Activated CD4-positive, alpha-beta T cell treated with anti-CD3 and anti-CD28 coated beads, Interleukin-2, amount 10 ng/mL, durations not matched to agents 7 days and 5 days (primary cell): ENCODE measurements at regions not wholly inside any gene's neighbourhood (a gene's known extent, or its start where the extent isn't known, plus 50 kb on each side); places are given as distances from the start of the nearest gene placed in this dataset.
"Not testable (repeated sequence)": the region's sequence is repeated elsewhere in the genome, so short reads cannot be mapped to it uniquely, and the experiment has no call there.

Experiments used
- CTCF ChIA-PET: fragments of 350-600 bp; sonication (Branson Sonifier 250); formaldehyde crosslinking; loops from one replicate; lab custom pipeline; 2021; ENCODE audit warnings: antibody characterized with exemption; lab: Charles Lee
- POLR2A ChIA-PET: fragments of 350-600 bp; sonication (Branson Sonifier 250); formaldehyde crosslinking; loops from one replicate; lab custom pipeline; 2021; ENCODE audit warnings: antibody characterized with exemption; lab: Charles Lee
- DNase-seq: peaks from one replicate; pipeline ENCODE4 v3.0.0-alpha.2; 2020
- H3K27ac Mint-ChIP-seq: one replicate; pipeline ENCODE4 v1.8.0; 2021; ENCODE audit warnings: mild to moderate bottlenecking, moderate library complexity, mixed read lengths
- H3K27me3 Mint-ChIP-seq: one replicate; pipeline ENCODE4 v1.8.0; 2021; ENCODE audit warnings: mixed read lengths
- H3K36me3 Mint-ChIP-seq: one replicate; pipeline ENCODE4 v1.8.0; 2021; ENCODE audit warnings: low read depth, mixed read lengths
- H3K4me1 Mint-ChIP-seq: one replicate; pipeline ENCODE4 v1.8.0; 2021; ENCODE audit warnings: mixed read lengths
- H3K4me3 Mint-ChIP-seq: one replicate; pipeline ENCODE4 v1.8.0; 2021; ENCODE audit warnings: mild to moderate bottlenecking, moderate library complexity, mixed read lengths
- H3K9me3 Mint-ChIP-seq: one replicate; pipeline ENCODE4 v1.8.0; 2021; ENCODE audit warnings: mixed read lengths

DNA sequence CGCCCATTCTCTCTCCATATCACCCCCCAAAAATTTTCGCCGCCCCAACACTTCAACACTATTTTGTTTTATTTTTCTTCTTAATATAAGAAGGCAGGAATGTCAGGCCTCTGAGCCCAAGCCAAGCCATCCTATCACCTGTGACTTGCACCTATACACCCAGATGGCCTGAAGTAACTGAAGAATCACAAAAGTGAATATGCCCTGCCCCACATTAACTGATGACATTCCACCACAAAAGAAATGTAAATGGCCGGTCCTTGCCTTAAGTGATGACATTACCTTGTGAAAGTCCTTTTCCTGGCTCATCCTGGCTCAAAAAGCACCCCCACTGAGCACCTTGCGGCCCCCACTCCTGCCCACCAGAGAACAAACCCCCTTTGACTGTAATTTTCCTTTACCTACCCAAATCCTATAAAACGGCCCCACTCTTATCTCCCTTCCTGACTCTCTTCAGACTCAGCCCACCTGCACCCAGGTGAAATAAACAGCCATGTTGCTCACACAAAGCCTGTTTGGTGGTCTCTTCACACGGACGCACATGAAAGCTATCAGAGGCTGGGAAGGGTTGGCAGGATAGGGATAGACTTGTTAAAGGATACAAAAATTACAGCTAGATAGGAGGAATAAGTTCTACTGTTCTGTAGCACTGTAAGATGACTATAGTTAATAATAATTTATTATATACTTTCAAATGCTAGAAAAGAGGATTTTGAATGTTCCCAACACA, 130.9 kb upstream of the PALMD start:
- H3K36me3 Mint-ChIP-seq, H3K27me3 Mint-ChIP-seq, POLR2A ChIA-PET, H3K9me3 Mint-ChIP-seq, H3K4me1 Mint-ChIP-seq, H3K4me3 Mint-ChIP-seq, CTCF ChIA-PET, H3K27ac Mint-ChIP-seq, DNase-seq: not testable (repeated sequence)

- no peaks in the 10 kb centered on the region for H3K27me3 Mint-ChIP-seq
Observed at GRCh38 chr1:99516141-99516540, 129.8 kb upstream of the PALMD start.

GRCh38 chr1:99520121-99520520, 125.8 kb upstream of the PALMD start:
- Mint-ChIP-seq H3K27me3 (peaks cover 4% of the 10 kb centered on the region), H3K4me3 (no peak overlapping the region), H3K9me3 (no peaks in the 10 kb centered on the region), H3K27ac (no peak overlapping the region), H3K4me1 (no peaks in the 10 kb centered on the region), H3K36me3 (no peaks in the 10 kb centered on the region)
- ChIA-PET POLR2A (no interaction called here), CTCF (no interaction called here)
- no peak for DNase-seq

More at GRCh38 chr1:99516141-99516540, 129.8 kb upstream of the PALMD start:
- H3K4me1 Mint-ChIP-seq, result peaks cover 4% of the 10 kb centered on the region
- no peak overlapping the region for H3K4me3 Mint-ChIP-seq
- no peak overlapping the region for H3K27ac Mint-ChIP-seq
- H3K9me3 Mint-ChIP-seq, result no peaks in the 10 kb centered on the region
- no peak for DNase-seq
- no peaks in the 10 kb centered on the region for H3K36me3 Mint-ChIP-seq
- ChIA-PET CTCF (no interaction called here), POLR2A (no interaction called here)

- no peaks in the 10 kb centered on the region for H3K4me1 Mint-ChIP-seq
- ChIA-PET POLR2A (no interaction called here), CTCF (no interaction called here)
- H3K27me3 Mint-ChIP-seq, result peaks cover 16% of the 10 kb centered on the region
- DNase-seq, result no peak
- no peaks in the 10 kb centered on the region for H3K36me3 Mint-ChIP-seq
- H3K9me3 Mint-ChIP-seq, result no peaks in the 10 kb centered on the region
- H3K27ac Mint-ChIP-seq, result no peak overlapping the region
- no peak overlapping the region for H3K4me3 Mint-ChIP-seq
Observed at GRCh38 chr1:99525331-99525730, 120.6 kb upstream of the PALMD start.

- H3K4me1 Mint-ChIP-seq, result no peaks in the 10 kb centered on the region
- no peak overlapping the region for H3K27ac Mint-ChIP-seq
- CTCF ChIA-PET, result no interaction called here
- no peaks in the 10 kb centered on the region for H3K36me3 Mint-ChIP-seq
- H3K4me3 Mint-ChIP-seq, result no peak overlapping the region
- no peaks in the 10 kb centered on the region for H3K9me3 Mint-ChIP-seq
- POLR2A ChIA-PET, result interaction anchor here (0.6 kb wide), 1 partner anchor 220 kb away, joined by 3 read pairs; no protein-coding TSS in a partner anchor
- H3K27me3 Mint-ChIP-seq, result peaks cover 16% of the 10 kb centered on the region
- no peak for DNase-seq
Observed at GRCh38 chr1:99527078-99527477, 118.8 kb upstream of the PALMD start.

DNA sequence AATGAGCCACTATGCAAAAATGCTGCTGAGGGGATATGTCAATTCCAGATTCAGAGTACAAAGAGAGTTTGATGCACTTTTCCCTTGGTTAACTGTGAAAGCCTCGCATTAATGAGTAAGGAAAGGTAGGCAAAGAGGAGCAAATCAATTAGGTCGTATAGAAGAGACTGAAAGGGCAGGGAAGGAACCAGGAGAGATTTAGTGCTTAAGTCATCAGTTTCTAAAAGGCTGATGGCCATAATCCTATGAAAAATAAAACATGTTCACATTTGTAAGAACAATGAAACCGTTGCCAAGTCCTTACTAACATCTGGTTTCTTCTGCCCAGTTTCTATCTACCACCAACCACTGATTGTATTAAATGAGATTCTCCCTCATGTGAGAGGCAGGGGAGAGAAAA, 118.4 kb upstream of the PALMD start:
- Mint-ChIP-seq H3K9me3 (no peaks in the 10 kb centered on the region), H3K4me3 (no peak overlapping the region), H3K36me3 (no peaks in the 10 kb centered on the region), H3K27ac (no peak overlapping the region), H3K27me3 (peaks cover 16% of the 10 kb centered on the region), H3K4me1 (no peaks in the 10 kb centered on the region)
- POLR2A ChIA-PET, result interaction anchor here (0.6 kb wide), 1 partner anchor 221 kb away, joined by 3 read pairs; no protein-coding TSS in a partner anchor
- no peak for DNase-seq
- CTCF ChIA-PET, result no interaction called here

DNA sequence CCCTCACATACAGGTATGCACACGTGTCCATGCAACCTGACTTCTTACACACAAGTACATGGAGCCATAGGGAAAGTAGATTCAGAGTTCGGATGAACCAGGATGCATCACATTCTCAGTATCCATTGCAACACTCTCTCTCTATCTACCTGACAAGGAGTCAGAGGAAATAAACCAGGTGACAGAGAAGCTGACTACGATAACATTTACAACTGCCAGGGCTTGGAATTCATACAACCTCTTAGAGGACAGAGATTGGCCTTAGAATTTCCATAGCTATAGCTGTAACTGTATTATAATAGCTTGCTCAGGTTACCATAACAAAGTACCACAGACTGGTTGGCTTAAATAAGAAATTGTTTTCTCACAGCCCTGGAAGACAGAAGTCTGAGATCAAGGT, 116.9 kb upstream of the PALMD start:
- Mint-ChIP-seq H3K27me3 (peaks cover 14% of the 10 kb centered on the region), H3K9me3 (no peaks in the 10 kb centered on the region), H3K36me3 (no peaks in the 10 kb centered on the region), H3K4me3 (no peak overlapping the region), H3K27ac (no peak overlapping the region), H3K4me1 (no peaks in the 10 kb centered on the region)
- CTCF ChIA-PET, result no interaction called here
- POLR2A ChIA-PET, result no interaction called here
- DNase-seq, result no peak

DNA sequence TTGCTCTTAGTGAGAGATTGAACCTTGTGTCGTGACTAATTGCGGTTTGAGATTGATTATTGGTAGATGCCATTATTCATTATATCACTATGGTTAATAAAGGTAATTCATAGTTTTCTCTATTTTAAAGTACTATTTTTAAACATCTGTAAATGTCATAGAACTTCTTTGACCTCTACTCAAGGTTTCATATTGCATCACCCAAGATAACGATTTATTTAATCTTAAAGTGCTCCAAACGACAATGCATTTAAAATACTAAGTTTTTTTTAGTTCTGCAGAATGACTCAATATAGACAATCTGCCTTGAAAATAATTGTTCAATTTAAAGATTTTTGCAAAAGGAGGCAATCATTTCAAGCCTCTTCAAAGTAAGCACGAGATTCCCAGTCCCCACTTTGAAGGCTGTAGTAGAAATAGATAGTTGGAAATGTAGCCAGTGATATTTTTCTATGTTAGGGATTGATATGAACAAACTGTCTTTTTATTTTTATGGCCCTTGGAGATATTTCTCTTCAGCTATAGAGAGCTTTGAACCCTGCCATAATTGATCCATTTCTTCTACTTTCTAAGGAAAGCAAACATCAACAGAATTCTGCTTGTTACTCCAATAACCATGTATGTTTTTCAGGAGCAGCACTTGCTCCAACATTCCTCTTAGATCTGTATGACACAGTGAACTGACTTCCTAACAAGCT, 114.2 kb upstream of the PALMD start:
- CTCF ChIA-PET, result no interaction called here
- H3K4me3 Mint-ChIP-seq, result no peak overlapping the region

GRCh38 chr1:99532276-99532580, 113.7 kb upstream of the PALMD start:
- Mint-ChIP-seq H3K4me1 (no peaks in the 10 kb centered on the region), H3K36me3 (no peaks in the 10 kb centered on the region), H3K9me3 (no peaks in the 10 kb centered on the region), H3K27ac (no peak overlapping the region), H3K4me3 (no peak overlapping the region), H3K27me3 (peaks cover 8% of the 10 kb centered on the region)
- ChIA-PET CTCF (no interaction called here), POLR2A (no interaction called here)
- DNase-seq, result no peak

More for the DNA sequence above, 114.2 kb upstream of the PALMD start:
- Mint-ChIP-seq H3K9me3 (no peaks in the 10 kb centered on the region), H3K4me1 (no peaks in the 10 kb centered on the region), H3K27ac (no peak overlapping the region), H3K36me3 (no peaks in the 10 kb centered on the region), H3K27me3 (peaks cover 12% of the 10 kb centered on the region)
- POLR2A ChIA-PET, result no interaction called here
- DNase-seq, result no peak

- no peaks in the 10 kb centered on the region for H3K36me3 Mint-ChIP-seq
- ChIA-PET POLR2A (no interaction called here), CTCF (no interaction called here)
- H3K27ac Mint-ChIP-seq, result no peak overlapping the region
- H3K9me3 Mint-ChIP-seq, result no peaks in the 10 kb centered on the region
- no peak for DNase-seq
- no peak overlapping the region for H3K4me3 Mint-ChIP-seq
- no peaks in the 10 kb centered on the region for H3K4me1 Mint-ChIP-seq
- peaks cover 11% of the 10 kb centered on the region for H3K27me3 Mint-ChIP-seq
Observed at GRCh38 chr1:99533909-99534637, 111.8 kb upstream of the PALMD start.

DNA sequence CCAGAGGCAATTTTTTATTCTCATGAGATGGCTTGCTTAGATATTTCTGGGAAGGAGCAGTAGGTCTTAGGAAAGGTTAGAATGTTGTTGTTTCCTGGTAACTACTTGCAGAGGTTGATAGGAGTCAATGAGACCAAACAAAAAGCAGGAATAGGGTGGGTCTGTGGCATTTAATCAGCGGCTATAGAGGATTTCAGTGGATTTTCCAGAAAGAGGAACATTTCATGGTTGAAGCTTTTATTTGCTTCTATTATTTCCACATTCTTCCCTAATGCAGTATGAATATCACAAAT, 111.3 kb upstream of the PALMD start:
- H3K4me1 Mint-ChIP-seq, result no peaks in the 10 kb centered on the region
- DNase-seq, result no peak
- H3K36me3 Mint-ChIP-seq, result no peaks in the 10 kb centered on the region
- no peak overlapping the region for H3K27ac Mint-ChIP-seq
- H3K27me3 Mint-ChIP-seq, result peaks cover 11% of the 10 kb centered on the region
- CTCF ChIA-PET, result no interaction called here
- POLR2A ChIA-PET, result no interaction called here
- no peak overlapping the region for H3K4me3 Mint-ChIP-seq
- H3K9me3 Mint-ChIP-seq, result no peaks in the 10 kb centered on the region

- ChIA-PET POLR2A (no interaction called here), CTCF (no interaction called here)
- no peak overlapping the region for H3K27ac Mint-ChIP-seq
- no peaks in the 10 kb centered on the region for H3K36me3 Mint-ChIP-seq
- peaks cover 9% of the 10 kb centered on the region for H3K27me3 Mint-ChIP-seq
- H3K4me3 Mint-ChIP-seq, result no peak overlapping the region
- no peak for DNase-seq
- H3K9me3 Mint-ChIP-seq, result no peaks in the 10 kb centered on the region
- no peaks in the 10 kb centered on the region for H3K4me1 Mint-ChIP-seq
Observed at GRCh38 chr1:99535470-99536164, 110.3 kb upstream of the PALMD start.
